ENCODE measurements at regions not wholly inside any gene's neighbourhood (a gene's known extent, or its start where the extent isn't known, plus 50 kb on each side); places are given as distances from the start of the nearest gene placed in this dataset.

GRCh38 chr16:64304951-64305350 is 816.9 kb downstream of the CDH11 start:
- intact Hi-C loops (cut with DNase I): no loop called here
- no peak for TF ChIP-seq POLR2A (IDR thresholded peaks at IDR 0.05)
- no peak for TF ChIP-seq CTCF (IDR thresholded peaks at IDR 0.05)
- TF ChIP-seq POLR2AphosphoS5 (IDR thresholded peaks at IDR 0.05; ENCODE audit: insufficient read depth in 1 of 2, low read depth in 1 of 2): no peak
- no peaks in the 10 kb centered on the region for H3K4me1 ChIP-seq
- H3K27ac ChIP-seq: no peak overlapping the region
- no peaks in the 10 kb centered on the region for H3K9me3 ChIP-seq
- no peaks in the 10 kb centered on the region for H3K36me3 ChIP-seq
- H3K4me3 ChIP-seq: no peak overlapping the region
- no peak for DNase-seq (ENCODE audit: extremely low spot score in 2 of 2)
- H3K27me3 ChIP-seq: no peaks in the 10 kb centered on the region

GRCh38 chr16:64304396-64304795 is 817.5 kb downstream of the CDH11 start:
- Histone ChIP-seq H3K27me3 (no peaks in the 10 kb centered on the region), H3K4me1 (no peaks in the 10 kb centered on the region), H3K4me3 (no peak overlapping the region), H3K27ac (no peak overlapping the region), H3K36me3 (no peaks in the 10 kb centered on the region), H3K9me3 (no peaks in the 10 kb centered on the region)
- TF ChIP-seq CTCF (IDR thresholded peaks at IDR 0.05): no peak
- TF ChIP-seq POLR2A (IDR thresholded peaks at IDR 0.05): no peak
- TF ChIP-seq POLR2AphosphoS5 (IDR thresholded peaks at IDR 0.05; ENCODE audit: insufficient read depth in 1 of 2, low read depth in 1 of 2): no peak
- DNase-seq (ENCODE audit: extremely low spot score in 2 of 2): no peak
- intact Hi-C loops (cut with DNase I): no loop called here

DNA sequence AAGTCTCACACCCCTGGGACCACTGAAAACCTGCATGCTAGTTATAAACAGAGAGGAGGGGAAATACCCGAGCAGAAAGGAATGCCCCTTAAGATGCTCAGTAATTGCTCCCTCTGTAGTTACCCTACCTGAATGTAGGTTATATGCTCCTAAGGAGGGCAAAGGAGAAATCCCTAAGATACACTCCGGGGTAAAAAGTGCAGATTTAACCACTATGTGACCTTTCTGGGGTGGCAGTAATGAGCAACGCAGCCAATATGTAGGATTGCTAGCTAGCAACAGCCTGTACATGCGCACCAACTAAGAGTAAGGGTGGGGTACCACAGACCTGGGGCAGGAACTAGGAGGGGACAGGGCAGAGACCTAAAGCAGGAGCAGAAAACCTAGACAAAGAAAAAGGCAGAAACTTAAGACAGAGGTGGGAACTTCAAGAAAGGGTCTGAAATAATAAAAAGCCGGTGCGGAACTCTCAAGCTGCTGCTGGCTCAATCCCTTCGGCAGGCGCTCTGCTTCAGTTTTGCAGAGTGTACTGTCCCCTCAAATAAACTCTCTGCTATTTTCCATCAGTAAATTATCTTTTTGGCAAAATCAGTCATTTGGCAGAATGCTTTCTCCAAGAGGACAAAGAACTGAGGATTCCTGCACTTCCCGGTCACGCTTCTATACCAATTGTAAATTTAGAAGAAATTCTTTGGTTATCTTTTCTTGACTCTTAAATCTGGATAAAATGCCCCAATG is 823.8 kb downstream of the CDH11 start:
- H3K4me3 ChIP-seq: no peak overlapping the region
- no peaks in the 10 kb centered on the region for H3K36me3 ChIP-seq
- intact Hi-C loops (cut with DNase I): no loop called here
- TF ChIP-seq POLR2AphosphoS5 (IDR thresholded peaks at IDR 0.05; ENCODE audit: insufficient read depth in 1 of 2, low read depth in 1 of 2): no peak
- TF ChIP-seq POLR2A (IDR thresholded peaks at IDR 0.05): no peak
- no peak for TF ChIP-seq CTCF (IDR thresholded peaks at IDR 0.05)
- H3K27me3 ChIP-seq: no peaks in the 10 kb centered on the region
- H3K27ac ChIP-seq: no peak overlapping the region
- H3K9me3 ChIP-seq: no peaks in the 10 kb centered on the region
- no peak for DNase-seq (ENCODE audit: extremely low spot score in 2 of 2)
- H3K4me1 ChIP-seq: no peaks in the 10 kb centered on the region

DNA sequence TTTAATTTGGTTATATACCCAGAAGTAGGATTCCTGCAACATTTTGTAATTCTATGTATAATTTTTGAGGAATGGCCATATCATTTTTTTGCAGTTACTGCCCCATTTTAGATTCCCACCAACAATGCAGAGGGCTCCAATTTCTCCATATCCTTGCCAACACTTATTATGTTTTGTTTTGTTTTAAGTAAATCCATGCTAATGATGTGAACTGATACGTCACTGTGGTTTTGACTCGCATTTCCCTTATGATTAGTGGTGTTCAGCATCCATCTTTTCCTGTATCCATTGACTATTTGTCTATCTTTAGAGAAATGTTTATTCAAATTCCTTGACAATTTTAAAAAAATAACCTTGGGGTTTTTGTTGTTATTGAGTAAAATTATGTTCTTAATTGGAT is 826.4 kb downstream of the CDH11 start:
- no peak overlapping the region for H3K27ac ChIP-seq
- TF ChIP-seq CTCF (IDR thresholded peaks at IDR 0.05): no peak
- no peaks in the 10 kb centered on the region for H3K4me1 ChIP-seq
- no peaks in the 10 kb centered on the region for H3K36me3 ChIP-seq
- no peaks in the 10 kb centered on the region for H3K9me3 ChIP-seq
- no peak overlapping the region for H3K4me3 ChIP-seq
- no peaks in the 10 kb centered on the region for H3K27me3 ChIP-seq
- intact Hi-C loops (cut with DNase I): no loop called here
- no peak for DNase-seq (ENCODE audit: extremely low spot score in 2 of 2)

DNA sequence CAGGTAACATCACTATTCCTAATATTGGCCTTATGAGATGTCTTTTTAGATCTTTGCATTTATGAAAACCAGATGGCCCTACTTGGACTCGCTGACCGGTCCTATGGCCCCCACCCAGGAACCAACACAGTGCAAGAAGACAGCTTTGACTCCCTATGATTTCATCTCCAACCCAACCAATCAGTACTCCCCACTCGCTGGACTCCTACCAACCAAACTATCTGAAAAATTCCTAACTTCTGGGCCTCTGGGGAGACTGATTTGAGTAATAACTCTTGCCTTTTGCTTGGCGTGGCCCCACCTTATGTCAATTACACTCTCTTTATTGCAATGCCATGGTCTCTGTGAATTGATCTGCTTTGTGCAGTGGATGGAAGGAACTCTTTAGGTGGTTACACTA is 828.9 kb downstream of the CDH11 start:
- no peak for DNase-seq (ENCODE audit: extremely low spot score in 2 of 2)
- TF ChIP-seq POLR2AphosphoS5 (IDR thresholded peaks at IDR 0.05; ENCODE audit: insufficient read depth in 1 of 2, low read depth in 1 of 2) (no peak), CTCF (IDR thresholded peaks at IDR 0.05) (no peak), POLR2A (IDR thresholded peaks at IDR 0.05) (no peak)
- Histone ChIP-seq H3K4me3 (no peak overlapping the region), H3K36me3 (no peaks in the 10 kb centered on the region), H3K9me3 (no peaks in the 10 kb centered on the region), H3K27ac (no peak overlapping the region), H3K4me1 (no peaks in the 10 kb centered on the region), H3K27me3 (no peaks in the 10 kb centered on the region)
- intact Hi-C loops (cut with DNase I): no loop called here

Measured in vagina (tissue), 2 donors.